Ecto neural progenitor cell (in vitro differentiated cells): ENCODE measurements at regions not wholly inside any gene's neighbourhood (a gene's known extent, or its start where the extent isn't known, plus 50 kb on each side); places are given as distances from the start of the nearest gene placed in this dataset.

Experiments used
- DNase-seq: peaks from one replicate; pipeline ENCODE4 v3.0.0-alpha.2; 2018; ENCODE audit warnings: low spot score

DNA sequence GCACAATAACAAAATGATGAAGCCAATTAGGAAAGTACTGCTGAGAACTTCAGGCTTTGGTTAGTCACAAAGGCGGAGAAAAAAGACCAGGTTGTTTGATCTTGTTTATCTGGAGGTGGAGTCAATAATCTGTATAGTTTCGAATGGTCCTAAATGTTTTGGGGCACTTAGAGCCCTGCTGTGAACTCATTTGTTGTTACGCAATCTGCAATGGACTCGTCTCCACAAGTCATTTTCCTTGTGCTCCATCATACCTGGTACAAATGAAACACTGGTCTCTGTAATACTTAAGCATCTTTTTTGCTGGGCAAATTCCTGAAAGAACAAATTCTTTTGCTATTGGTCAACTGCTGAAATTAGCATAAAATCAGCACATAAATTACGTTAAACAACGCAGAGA is 430.5 kb downstream of the GATA3 start:
- DNase-seq: no peak

DNA sequence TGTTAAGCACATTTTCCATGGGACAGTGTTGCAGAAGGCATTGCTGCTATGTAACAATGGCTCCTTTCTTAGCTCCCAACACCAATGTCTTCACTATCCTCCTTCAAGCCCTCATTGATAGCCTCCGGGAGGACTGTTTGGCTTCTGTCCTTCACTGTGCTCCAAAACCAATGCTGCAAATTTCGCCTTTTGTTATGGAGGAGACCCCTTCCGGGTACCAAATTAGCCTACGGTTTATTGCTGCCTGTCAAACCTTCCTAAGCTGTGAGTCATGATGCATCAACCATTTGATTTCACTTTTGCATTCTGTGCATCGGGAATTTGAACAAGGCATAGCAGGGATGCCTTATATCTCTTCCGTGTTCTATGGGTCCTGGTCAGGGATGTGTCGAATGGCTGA is 432.9 kb downstream of the GATA3 start:
- no peak for DNase-seq

DNA sequence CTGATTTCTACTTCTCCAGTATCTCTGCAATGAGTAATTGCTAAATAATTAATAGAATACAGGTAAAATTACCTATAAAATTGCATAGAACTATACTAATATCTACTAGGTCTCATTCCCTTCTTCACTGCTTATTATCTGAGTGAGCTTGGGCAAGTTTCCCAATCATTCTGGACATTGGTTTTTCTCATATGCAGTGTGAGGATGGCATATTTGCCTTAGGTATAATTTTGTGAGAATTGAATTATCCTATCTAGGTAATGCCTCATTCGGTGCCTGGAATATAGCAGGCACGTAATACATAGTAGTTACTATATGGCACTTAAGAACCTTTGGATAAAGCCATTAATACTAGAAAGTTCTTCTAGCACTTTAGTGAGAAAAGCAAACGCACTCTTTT is 434.7 kb downstream of the GATA3 start:
- no peak for DNase-seq

- DNase-seq: no peak
Observed at GRCh38 chr10:8489823-8490222, 435.3 kb downstream of the GATA3 start.

DNA sequence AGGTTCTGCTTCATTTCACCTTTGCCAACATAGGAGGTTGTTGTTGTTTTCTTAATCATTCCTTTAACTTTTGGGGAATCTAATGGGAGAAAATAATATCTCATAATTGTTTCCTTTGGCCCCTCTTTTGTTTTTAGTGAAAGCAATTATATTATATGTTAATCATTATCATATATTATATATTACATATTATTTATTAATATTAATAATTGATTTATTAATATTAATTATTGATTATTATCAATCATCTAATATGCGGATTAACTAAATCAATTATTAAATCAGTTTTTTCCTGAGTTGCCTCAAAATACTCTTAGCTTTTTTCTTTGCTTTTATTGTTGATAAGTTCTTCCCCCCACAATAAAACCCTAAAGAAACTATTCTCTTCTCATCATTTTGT is 443.8 kb downstream of the GATA3 start:
- DNase-seq: no peak

DNA sequence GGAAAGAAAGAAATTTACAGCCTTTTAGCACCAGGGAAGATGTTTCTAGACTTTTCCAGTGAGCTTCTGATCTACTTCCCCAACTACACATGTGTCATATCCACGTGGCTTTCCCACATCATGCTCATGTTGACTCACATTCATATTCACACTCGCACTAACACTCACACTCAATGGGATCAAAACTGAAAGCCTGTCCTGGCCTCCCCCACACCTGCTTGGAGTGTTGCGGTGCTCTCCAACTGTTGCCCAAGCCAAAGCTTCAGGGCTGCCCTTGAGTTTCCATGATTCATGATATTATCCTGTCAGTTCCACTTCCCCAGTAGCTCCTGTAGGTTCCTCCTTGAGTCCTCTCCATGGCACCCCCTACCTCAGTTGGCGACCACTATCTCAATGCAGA is 444.4 kb downstream of the GATA3 start:
- no peak for DNase-seq

GRCh38 chr10:8499312-8499711 is 444.8 kb downstream of the GATA3 start:
- DNase-seq: no peak

GRCh38 chr10:8499752-8500390 is 445.4 kb downstream of the GATA3 start:
- DNase-seq: no peak

DNA sequence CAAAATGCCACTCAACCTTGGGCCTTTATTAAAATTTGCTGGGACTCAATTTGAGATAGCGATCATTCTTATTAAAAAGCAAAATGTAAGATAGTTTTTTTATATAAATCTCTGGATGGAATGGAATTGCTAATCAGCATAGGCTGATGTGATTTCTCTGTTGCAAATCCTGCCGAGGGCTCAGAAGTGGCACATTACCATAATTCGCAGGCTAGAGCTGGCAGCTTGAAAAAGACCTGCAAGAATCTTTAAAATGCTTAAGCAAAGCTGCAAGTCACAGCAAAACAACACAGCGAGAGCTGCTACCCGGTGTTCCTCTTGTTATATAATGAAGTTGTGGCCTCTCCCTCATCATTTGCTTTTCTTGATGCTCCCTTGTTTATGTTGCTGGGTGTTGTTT is 448.1 kb downstream of the GATA3 start:
- no peak for DNase-seq

DNA sequence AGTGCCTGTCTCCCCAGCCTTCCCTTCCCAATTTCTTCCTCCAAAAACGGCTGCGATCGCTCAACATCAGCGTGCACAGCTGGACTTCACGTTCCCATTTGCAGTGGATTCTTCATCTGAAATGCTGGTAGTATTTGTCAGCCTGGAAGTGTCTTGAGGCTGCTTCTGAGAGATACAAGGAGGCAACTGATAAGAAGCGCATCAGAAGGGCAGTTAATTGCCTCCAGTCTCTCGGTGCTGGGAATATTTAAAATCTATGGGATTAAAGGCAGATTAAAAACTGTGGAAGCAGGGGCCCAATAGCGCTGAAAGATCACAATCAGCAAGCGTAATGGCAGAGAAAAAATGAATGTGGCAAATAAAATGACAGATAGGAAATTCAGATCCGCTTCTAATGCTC is 450.0 kb downstream of the GATA3 start:
- no peak for DNase-seq

GRCh38 chr10:8507156-8507555 is 452.7 kb downstream of the GATA3 start:
- no peak for DNase-seq

DNA sequence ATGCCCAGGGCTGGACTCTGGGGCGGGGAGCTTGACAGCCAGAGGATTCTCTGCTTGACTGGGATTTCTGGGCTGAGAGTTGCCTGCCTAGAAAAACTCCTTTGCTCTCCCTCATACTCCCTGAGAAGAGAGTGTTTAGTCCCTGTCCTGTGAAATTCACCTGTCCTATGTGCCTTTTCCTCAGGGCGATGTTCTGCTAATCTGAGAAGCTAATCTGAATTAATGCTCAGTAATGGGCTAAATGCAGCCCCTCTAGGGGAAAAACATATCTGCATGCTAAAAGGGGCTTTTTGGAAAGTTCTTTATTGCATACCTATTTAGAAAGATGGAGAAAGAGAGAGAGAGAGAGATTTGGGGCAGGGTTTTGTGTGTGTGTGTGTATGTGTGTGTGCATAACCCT is 454.4 kb downstream of the GATA3 start:
- DNase-seq: no peak

GRCh38 chr10:8510471-8510870 is 456.0 kb downstream of the GATA3 start:
- no peak for DNase-seq

- DNase-seq: no peak
Observed at GRCh38 chr10:8511026-8511425, 456.5 kb downstream of the GATA3 start.

DNA sequence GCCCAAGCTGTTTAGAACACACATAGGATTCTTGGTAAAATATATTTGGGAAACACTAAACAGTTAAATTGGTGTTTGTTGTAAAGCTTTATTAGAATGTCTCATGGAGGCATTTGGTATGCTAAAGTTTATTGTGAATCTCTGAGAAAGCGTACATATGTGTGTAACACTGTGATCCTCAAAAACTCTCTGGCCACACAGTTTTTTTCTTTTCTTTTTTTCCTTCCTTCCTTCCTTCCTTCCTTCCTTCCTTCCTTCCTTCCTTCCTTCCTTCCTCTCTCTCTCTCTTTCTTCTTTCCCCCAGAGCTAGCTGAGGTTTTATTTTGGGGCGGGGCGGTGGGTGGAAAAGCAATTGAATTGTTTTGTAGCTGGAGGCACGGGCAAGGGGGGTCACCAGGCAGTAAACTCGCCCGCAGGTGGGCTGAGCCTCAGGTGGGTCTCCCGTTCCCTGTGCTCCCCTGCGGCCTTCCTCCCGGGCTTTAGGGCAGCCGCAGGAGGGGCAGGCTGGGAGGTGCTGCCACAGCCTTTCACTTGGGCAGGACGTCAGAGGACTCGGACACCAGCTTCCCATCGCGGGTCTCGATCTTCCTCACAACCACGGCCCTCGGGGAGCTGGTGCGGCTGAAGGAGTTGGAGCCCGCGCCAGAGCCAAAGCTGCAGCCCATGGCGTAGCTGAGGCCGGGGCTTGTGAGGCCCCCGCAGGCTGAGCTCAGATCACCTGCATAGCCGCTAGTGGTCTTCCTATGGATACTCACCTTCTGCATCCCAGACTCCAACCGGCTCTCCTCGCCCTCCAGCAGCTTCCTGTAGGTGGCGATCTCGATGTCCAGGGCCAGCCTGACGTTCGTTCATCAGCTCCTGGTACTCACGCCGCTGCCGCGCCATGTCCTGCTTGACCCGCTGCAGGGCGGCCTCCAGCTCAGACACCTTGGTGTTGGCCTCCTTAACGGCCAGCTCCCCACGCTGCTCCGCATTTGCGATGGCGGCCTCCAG is 459.0 kb downstream of the GATA3 start:
- peak; percentile 54 for DNase-seq

- DNase-seq: no peak
Observed at GRCh38 chr10:8520382-8520781, 465.9 kb downstream of the GATA3 start.

DNA sequence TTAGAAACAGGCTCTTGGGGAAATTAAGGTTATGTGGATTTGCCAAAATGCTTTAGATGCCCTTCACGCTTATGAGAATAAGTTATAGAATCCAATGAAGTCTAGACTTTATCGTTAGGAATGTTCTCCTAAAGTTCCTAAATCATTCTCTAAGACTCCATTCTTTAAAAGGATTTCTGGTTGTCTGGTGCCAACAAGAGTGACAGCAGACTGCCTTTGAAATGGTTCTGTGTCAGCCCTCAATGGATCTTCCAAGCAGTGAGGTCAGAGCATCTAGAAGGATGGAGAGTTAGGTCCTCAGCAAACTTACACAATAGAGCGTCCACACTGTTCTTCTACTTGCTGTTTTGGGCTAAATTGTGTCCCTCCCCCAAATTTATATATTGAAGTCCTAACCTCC is 473.3 kb downstream of the GATA3 start:
- no peak for DNase-seq

DNA sequence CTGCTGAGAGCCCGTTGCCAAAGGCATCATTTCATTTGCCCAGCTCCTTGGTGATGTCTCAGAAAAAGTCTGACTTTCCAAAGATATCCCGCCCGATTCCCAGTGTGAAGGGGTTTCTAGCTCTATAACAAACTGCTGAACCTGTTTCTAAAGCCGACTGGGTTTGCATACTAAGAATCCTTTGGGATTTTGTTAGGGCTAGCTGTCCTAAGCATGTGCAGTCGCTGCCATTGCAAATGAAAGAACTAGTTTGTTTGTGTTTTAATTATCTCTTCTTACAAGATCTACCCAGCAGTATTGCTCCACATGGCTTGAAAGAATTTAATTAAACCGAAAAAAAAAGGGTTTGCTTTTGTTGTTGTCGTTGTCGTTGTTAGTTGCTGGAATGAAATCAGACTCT is 476.6 kb downstream of the GATA3 start:
- no peak for DNase-seq

DNA sequence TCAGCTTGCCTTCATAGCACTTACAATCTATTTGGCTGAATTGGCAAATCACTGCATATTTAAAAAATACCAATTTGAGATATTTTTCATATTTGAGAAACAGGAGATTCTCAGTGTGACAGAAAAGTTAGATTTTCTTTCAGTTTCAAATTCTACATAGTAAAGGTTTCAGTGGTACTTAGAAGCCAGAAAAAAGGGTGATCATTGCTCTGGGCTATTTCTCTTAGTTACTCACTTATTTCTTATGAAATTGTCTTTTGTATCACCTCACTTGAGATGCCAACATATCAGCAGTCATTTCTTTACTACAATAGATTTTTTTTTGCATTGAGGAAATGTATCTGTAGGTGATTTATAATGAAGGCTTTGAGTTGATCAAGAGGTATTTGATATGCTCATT is 478.2 kb downstream of the GATA3 start:
- DNase-seq: no peak

DNA sequence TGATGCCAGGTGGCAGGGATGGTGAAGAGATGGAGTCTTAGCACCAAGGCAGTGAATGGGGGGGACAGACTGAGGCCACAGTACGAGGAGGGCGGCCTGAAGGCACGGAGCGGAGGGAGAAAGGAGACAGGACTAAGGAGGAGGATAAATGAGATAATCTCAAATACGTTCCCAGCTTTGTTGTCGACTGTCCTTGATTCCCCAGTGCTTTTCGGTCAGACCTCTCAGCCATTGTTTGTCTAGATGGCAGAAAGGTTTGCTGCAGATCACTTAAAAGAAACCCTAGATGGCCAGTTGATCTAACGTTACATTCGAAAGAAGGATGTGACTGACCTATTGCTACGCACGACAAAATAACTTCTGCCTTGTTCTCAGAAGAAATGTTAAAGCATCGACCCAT is 479.0 kb downstream of the GATA3 start:
- no peak for DNase-seq

DNA sequence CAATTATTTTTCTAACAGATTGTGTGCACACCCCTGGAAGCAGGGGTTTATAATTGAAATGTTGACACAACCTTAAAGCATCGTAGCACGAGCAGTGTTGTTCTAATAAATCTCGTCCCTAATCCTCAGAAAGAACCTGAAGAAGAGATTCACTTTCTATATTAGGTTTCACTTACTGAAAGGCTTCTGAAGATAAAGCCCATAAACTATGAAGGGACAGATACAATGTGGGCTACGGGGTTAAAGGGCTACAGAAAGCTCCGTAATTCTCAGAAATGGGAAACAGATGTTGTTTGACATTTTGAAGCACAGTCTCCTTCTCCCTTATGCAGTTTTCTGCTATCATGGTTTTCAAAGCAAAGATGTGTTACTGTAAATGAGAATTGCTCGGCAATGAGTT is 479.6 kb downstream of the GATA3 start:
- no peak for DNase-seq

DNA sequence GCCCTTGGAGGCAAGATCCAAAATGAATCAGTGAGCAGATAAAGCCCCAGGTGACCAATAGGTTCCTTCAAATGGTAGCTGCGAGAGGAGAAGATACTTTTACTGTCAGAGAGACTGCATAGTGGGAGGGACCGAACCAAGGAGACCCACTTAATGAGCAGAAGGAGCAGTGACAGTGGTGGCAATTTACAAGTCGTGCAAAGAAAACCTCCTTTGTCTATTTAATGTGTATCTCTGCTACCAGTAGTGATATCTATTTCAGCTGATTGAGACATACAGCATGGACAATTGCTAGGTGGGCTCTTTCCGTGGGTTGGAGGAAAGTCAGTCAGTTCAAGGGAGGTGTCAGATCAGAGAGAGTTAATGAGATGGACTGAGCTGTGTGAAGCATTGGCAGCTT is 480.4 kb downstream of the GATA3 start:
- DNase-seq: no peak

DNA sequence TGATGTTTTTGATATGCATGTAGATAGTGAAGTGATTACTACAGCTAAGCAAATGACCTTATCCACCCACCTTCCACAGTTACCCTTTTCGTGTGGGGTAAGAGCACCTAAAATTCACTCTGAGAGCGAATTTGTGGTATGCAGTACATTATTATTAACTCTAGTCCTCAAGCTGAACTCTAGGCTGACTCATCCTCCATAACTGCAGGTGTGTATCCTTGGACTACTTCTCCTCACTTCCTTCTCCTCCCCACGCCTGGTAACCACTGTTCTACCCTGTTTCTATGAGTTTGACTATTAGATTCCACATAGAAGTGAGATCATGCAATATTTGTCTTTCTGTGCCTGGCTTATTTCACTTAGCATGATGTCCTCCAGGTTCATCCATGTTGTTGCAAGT is 484.6 kb downstream of the GATA3 start:
- no peak for DNase-seq
